HepG2 (cell line): ENCODE measurements at regions not wholly inside any gene's neighbourhood (a gene's known extent, or its start where the extent isn't known, plus 50 kb on each side); places are given as distances from the start of the nearest gene placed in this dataset.

Source experiments
- HNRNPK ChIP-seq: fragments of 200-400 bp; formaldehyde crosslinking; IDR thresholded peaks from 2 replicates; pipeline ENCODE4 v1.6.1; 2018; ENCODE audit warnings: low read length, low read depth, moderate library complexity, mild to moderate bottlenecking; ENCODE audit not compliant: poor library complexity, severe bottlenecking
- POLR2A ChIP-seq, 2 experiments: IDR thresholded peaks; 2 replicates each; pipeline ENCODE4 v1.6.1; 2011; ENCODE audit warnings: low read depth in 2 of 2, low read length in 2 of 2, mild to moderate bottlenecking in 1 of 2, moderate library complexity in 1 of 2; ENCODE audit not compliant: insufficient read depth in 1 of 2

DNA sequence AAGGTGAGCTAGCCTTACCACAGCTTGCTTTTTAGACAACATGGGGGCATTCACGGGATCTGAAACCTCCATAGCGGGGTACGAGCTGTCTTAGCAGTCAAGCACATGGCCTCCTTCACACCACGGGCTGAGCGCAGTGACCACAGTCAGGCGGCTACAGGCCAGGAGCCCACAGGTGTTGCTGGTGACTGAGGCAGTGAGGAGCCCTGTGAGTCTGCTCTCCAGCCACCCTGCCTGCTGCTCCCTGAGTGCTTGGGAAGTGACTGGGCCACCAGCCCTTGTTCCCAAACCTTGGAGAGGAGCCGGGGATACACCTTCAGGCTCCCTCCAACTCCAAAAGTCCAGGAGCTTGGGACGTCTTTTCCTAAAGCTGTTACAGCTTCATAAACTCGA, 418.1 kb upstream of the MYT1L start:
- no peak for TF ChIP-seq HNRNPK
- TF ChIP-seq POLR2A (IDR thresholded peaks at IDR 0.05; ENCODE audit: insufficient read depth in 1 of 2, low read depth in 2 of 2, low read length in 2 of 2): no peak
